Psoas muscle (tissue), 7 donors: ENCODE measurements at regions not wholly inside any gene's neighbourhood (a gene's known extent, or its start where the extent isn't known, plus 50 kb on each side); places are given as distances from the start of the nearest gene placed in this dataset.

Source experiments
- ATAC-seq, 4 donors: fragments of 200-7000 bp; cut with Tn5 transposase; one replicate each; pipeline ENCODE4 v1.9.1; 2020; ENCODE audit warnings: moderate library complexity in 3 of 4, mild to moderate bottlenecking in 2 of 4
- DNase-seq, 2 donors: peaks; one replicate each; pipeline ENCODE4 v3.0.0-alpha.2; 2020
- H3K27ac ChIP-seq: fragments of 200-600 bp; one replicate; pipeline ENCODE4 v1.8.0; 2022
- H3K27me3 ChIP-seq, 3 donors: fragments of 200-600 bp in 1 of 3; one replicate each; pipeline versions ENCODE4 v1.6.1 to v1.8.0; 2013 to 2022; ENCODE audit warnings: low read length in 2 of 3, mild to moderate bottlenecking in 2 of 3, moderate library complexity in 1 of 3; ENCODE audit not compliant: insufficient read depth in 3 of 3
- H3K36me3 ChIP-seq, 2 donors: fragments of 200-600 bp in 1 of 2; one replicate each; pipeline versions ENCODE4 v1.6.1 to v1.8.0; 2013 to 2022; ENCODE audit warnings: low read depth in 1 of 2, mild to moderate bottlenecking in 1 of 2, moderate library complexity in 1 of 2; ENCODE audit not compliant: insufficient read depth in 1 of 2
- H3K4me1 ChIP-seq: fragments of 200-600 bp; one replicate; pipeline ENCODE4 v1.8.0; 2022
- H3K4me3 ChIP-seq: fragments of 200-600 bp; one replicate; pipeline ENCODE4 v1.8.0; 2022; ENCODE audit warnings: mild to moderate bottlenecking
- H3K9me3 ChIP-seq: fragments of 200-600 bp; one replicate; pipeline ENCODE4 v1.8.0; 2022
- WGBS, 3 donors: extraction: QIAGEN DNeasy Blood & Tissue Kit; methylation state at CpG; one replicate each; pipeline versions ENCODE4 v1.1.6 to v1.1.7; 2013; 5-methylcytosine and 5-hydroxymethylcytosine counted together
- intact Hi-C, 2 donors: fragments of 100-400 bp; cut with DNase I; formaldehyde crosslinking; loops; one replicate each; pipeline versions ENCODE4 v1.11.0 to v1.14.2; 2022
- TF ChIP-seq, protein P1 (sequence below): fragments of 200-600 bp; IDR thresholded peaks from one replicate; pipeline ENCODE4 v1.8.0; 2022; ENCODE audit warnings: antibody characterized with exemption
- donor health status: healthy with polysubstance abuse.
- donor health status: DM: no; HTN: no; CAD: no; lungs with moderate emphysema.
- donor health status: Bipolar disorder and iron deficiency.
- donor health status: healthy.
- donor health status: DM: yes; HTN: yes; CAD: no.
- donor health status: DM: no; HTN: no; CAD: no.
- donor health status: DM: yes; HTN: yes; CAD: no.

DNA sequence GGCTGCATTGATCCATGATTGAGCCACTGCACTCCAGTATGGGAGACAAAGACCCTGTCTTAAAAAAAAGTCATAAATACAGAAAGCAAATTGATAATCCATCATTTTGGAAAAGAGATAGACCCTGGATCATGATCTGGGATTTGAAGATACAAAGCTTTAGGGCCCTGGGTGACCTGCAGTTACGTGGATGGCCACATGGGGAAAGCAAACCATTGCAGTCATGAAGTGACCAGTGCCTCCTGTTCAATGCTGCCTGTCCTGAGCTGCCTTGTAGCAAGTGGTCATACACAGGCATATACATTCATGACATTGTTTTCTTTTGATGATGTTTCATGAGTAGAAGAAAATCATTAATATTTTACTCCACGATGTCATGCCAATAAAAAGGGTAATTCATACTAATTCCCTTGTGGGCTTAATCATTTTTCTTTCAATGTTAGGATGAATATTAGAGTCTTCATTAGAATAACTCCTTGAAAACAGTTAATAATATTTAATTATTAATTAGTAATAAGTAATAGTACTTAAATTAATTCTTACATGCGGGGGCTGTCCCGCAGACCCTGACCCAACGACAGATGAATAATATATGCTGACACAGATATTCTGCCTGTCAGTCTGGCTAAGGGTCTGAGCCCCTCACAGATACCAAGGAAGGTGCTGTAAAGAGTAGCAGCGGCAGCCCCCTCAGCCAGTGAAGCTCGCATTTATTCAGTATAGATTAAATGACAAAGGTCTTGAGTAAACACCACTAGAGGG is 109.0 kb upstream of the UNC13C start:
- 87 to 89% (median 87%) methylated on average over 7 of the region's 7 CpGs for WGBS, 3 donors
- H3K4me3 ChIP-seq: no peak overlapping the region
- no peaks in the 10 kb centered on the region for H3K9me3 ChIP-seq
- no peaks in the 10 kb centered on the region for H3K27me3 ChIP-seq
- DNase-seq (no peak), ATAC-seq (no peak)
- TF ChIP-seq, protein P1, sequence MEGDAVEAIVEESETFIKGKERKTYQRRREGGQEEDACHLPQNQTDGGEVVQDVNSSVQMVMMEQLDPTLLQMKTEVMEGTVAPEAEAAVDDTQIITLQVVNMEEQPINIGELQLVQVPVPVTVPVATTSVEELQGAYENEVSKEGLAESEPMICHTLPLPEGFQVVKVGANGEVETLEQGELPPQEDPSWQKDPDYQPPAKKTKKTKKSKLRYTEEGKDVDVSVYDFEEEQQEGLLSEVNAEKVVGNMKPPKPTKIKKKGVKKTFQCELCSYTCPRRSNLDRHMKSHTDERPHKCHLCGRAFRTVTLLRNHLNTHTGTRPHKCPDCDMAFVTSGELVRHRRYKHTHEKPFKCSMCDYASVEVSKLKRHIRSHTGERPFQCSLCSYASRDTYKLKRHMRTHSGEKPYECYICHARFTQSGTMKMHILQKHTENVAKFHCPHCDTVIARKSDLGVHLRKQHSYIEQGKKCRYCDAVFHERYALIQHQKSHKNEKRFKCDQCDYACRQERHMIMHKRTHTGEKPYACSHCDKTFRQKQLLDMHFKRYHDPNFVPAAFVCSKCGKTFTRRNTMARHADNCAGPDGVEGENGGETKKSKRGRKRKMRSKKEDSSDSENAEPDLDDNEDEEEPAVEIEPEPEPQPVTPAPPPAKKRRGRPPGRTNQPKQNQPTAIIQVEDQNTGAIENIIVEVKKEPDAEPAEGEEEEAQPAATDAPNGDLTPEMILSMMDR: peak; percentile 4
- no peak overlapping the region for H3K27ac ChIP-seq
- intact Hi-C loops: no loop called here
- H3K4me1 ChIP-seq: no peaks in the 10 kb centered on the region
- H3K36me3 ChIP-seq: no peaks in the 10 kb centered on the region

DNA sequence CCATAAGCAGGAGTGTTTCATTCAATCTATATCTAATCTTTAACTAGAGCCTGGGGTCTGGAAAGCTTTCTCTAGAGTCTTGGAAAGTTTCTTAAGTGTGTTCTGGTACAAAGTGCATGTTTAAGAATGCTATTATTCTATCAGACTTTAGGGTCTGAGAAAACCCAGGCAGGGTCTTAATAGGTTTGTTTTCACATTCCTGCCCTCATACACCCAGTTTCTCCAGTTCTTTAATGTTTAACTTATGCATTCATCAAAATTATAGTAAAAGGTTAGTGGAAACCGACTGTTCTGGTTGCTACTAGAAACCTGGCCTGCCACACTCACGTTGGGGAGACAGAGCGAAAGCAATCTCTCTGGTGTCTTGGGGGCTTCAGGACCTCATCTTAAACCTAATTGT is 102.9 kb upstream of the WDR72 start:
- no peak overlapping the region for H3K4me3 ChIP-seq
- no peaks in the 10 kb centered on the region for H3K36me3 ChIP-seq
- TF ChIP-seq, protein P1: no peak
- no peak overlapping the region for H3K27ac ChIP-seq
- H3K9me3 ChIP-seq: no peaks in the 10 kb centered on the region
- 78 to 83% (median 82%) methylated on average over 3 of the region's 3 CpGs for WGBS, 3 donors
- no peaks in the 10 kb centered on the region for H3K27me3 ChIP-seq
- intact Hi-C loops: no loop called here
- H3K4me1 ChIP-seq: no peaks in the 10 kb centered on the region
- DNase-seq (no peak), ATAC-seq (no peak)

DNA sequence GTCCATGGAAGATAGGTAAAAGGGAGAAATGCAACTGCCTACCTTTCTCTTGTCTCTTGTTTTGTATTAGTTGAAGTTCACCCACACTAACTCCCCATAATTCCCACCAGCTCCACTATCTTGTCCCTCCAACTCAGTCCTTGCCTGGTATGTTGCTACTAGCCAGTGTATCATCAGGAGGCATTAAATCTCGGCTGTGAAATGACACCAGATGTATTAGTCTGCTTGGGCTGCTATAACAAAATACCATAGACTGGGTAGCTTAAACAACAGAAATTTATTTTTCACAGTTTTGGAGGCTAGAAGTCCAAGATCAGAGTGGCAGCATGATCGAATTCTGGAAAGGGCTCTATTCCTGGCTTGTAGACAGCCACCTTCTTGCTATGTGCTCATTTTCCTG is 102.3 kb upstream of the WDR72 start:
- Histone ChIP-seq H3K4me3 (no peak overlapping the region), H3K27me3 (no peaks in the 10 kb centered on the region), H3K4me1 (no peaks in the 10 kb centered on the region), H3K9me3 (no peaks in the 10 kb centered on the region), H3K27ac (no peak overlapping the region), H3K36me3 (no peaks in the 10 kb centered on the region)
- TF ChIP-seq, protein P1: no peak
- no peak for ATAC-seq
- WGBS, 3 donors: 54 to 64% (median 61%) methylated on average over 2 of the region's 2 CpGs
- intact Hi-C loops: no loop called here
- DNase-seq: no peak

DNA sequence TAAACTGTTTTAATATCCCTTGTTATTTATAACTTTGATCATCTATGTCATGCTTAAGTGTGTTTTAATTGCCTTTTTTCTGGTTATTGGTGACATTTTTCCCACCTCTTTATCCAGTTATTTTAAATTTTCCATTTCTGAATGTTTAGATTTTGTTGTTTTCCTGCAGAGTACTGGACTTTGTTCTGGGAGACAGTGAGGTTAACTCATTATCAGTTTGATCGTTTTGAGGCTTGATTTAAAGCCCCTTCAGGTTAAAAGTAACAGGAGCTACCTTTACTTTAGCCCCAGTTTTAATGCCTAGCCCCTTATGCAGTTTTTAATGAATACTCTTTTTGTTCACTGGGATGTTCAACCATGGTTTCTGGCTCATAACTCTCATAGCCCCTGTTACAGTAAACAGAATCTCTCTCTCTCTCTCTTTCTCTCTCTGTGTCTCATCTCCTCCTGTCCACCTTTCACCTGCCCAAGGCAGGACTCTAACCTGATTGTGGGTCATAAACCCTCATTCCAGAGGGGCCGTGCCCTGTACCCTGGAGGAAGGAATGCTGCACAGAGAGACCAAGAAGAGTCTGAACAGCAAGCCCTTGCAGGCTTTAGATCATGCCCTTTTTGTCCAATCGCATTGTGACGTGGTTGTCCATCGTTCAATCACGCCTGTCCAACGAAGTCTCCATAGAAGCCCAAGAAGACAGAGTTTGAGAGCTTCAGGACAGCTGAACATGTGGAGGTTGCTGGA is 91.8 kb upstream of the WDR72 start:
- intact Hi-C loops: no loop called here
- Histone ChIP-seq H3K27ac (no peak overlapping the region), H3K9me3 (peaks cover 6% of the 10 kb centered on the region), H3K4me3 (no peak overlapping the region), H3K36me3 (no peaks in the 10 kb centered on the region), H3K27me3 (no peaks in the 10 kb centered on the region), H3K4me1 (no peaks in the 10 kb centered on the region)
- TF ChIP-seq, protein P1: no peak
- DNase-seq: no peak
- ATAC-seq: no peak
- 81 to 82% (median 81%) methylated on average over 7 of the region's 7 CpGs for WGBS, 3 donors
